HepG2 (cell line): ENCODE measurements at regions not wholly inside any gene's neighbourhood (a gene's known extent, or its start where the extent isn't known, plus 50 kb on each side); places are given as distances from the start of the nearest gene placed in this dataset.
A peak's percentile ranks its signal among the peaks of the same experiment; 100 is the strongest.

Experiments used
- EED ChIP-seq: sonication (generic); formaldehyde crosslinking; IDR thresholded peaks from 2 replicates; pipeline ENCODE4 v1.5.0; 2020; ENCODE audit warnings: mild to moderate bottlenecking, missing genetic modification reagents
- FOXA1 ChIP-seq, 2 experiments: fragments of 450-650 bp in 1 of 2; sonication (generic) in 1 of 2; formaldehyde crosslinking in 1 of 2; IDR thresholded peaks; 2 replicates each; pipeline versions ENCODE4 v1.4.0 to v1.6.1; 2016 to 2020; ENCODE audit warnings: missing genetic modification reagents in 1 of 2
- FOXP1 ChIP-seq, 2 experiments: fragments of 450-650 bp in 1 of 2; IDR thresholded peaks; 2 replicates each; pipeline ENCODE4 v1.6.1; 2017 to 2018; ENCODE audit warnings: antibody characterized with exemption in 1 of 2
- HNRNPH1 ChIP-seq: fragments of 200-400 bp; formaldehyde crosslinking; optimal IDR thresholded peaks from 2 replicates; pipeline ENCODE3; 2017; ENCODE audit warnings: mild to moderate bottlenecking, low read depth, low read length
- KAT2B ChIP-seq: fragments of 150-350 bp; IDR thresholded peaks from 2 replicates; pipeline ENCODE4 v1.6.1; 2014; ENCODE audit warnings: low read depth, low read length, borderline replicate concordance
- PHF21A ChIP-seq: sonication (generic); formaldehyde crosslinking; IDR thresholded peaks from 2 replicates; pipeline ENCODE4 v1.5.0; 2020; ENCODE audit warnings: mild to moderate bottlenecking, missing genetic modification reagents
- SP140L ChIP-seq: sonication (generic); formaldehyde crosslinking; IDR thresholded peaks from 2 replicates; pipeline ENCODE4 v1.4.0; 2020; ENCODE audit warnings: missing genetic modification reagents, borderline replicate concordance
- TAF1 ChIP-seq: sonication (generic); formaldehyde crosslinking; IDR thresholded peaks from 2 replicates; pipeline ENCODE4 v1.4.0; 2020; ENCODE audit warnings: missing genetic modification reagents
- ZBED4 ChIP-seq: sonication (generic); formaldehyde crosslinking; IDR thresholded peaks from 2 replicates; pipeline ENCODE4 v1.4.0; 2020; ENCODE audit warnings: missing genetic modification reagents, borderline replicate concordance
- ZBTB33 ChIP-seq: sonication (generic); formaldehyde crosslinking; IDR thresholded peaks from 2 replicates; pipeline ENCODE4 v1.4.0; 2020; ENCODE audit warnings: missing genetic modification reagents
- ZBTB38 ChIP-seq: sonication (generic); formaldehyde crosslinking; IDR thresholded peaks from 2 replicates; pipeline ENCODE4 v1.5.1; 2020; ENCODE audit warnings: mild to moderate bottlenecking, missing genetic modification reagents
- ZFAT ChIP-seq: sonication (generic); formaldehyde crosslinking; conservative IDR thresholded peaks from 2 replicates; pipeline ENCODE4 v1.8.1; 2023; ENCODE audit warnings: missing genetic modification reagents, inconsistent platforms
- ZHX1 ChIP-seq: sonication (generic); formaldehyde crosslinking; IDR thresholded peaks from 2 replicates; pipeline ENCODE4 v1.8.1; 2022; ENCODE audit warnings: low read depth, mild to moderate bottlenecking, missing genetic modification reagents
- ZNF275 ChIP-seq: sonication (generic); formaldehyde crosslinking; IDR thresholded peaks from 2 replicates; pipeline ENCODE4 v1.8.0; 2022; ENCODE audit warnings: missing genetic modification reagents, mild to moderate bottlenecking, inconsistent platforms, borderline replicate concordance
- ZNF574 ChIP-seq: sonication (generic); formaldehyde crosslinking; IDR thresholded peaks from 2 replicates; pipeline ENCODE4 v1.4.0; 2020; ENCODE audit warnings: missing genetic modification reagents

GRCh38 chr1:178620584-178621475, 104.2 kb upstream of the RALGPS2 start (continued):
- TF ChIP-seq KAT2B (no peak), ZNF574 (CRISPR knock-in tag) (peak; percentile 63), HNRNPH1 (no peak), ZBTB38 (CRISPR knock-in tag) (no peak), ZBTB33 (CRISPR knock-in tag) (no peak), ZBED4 (CRISPR knock-in tag) (no peak), EED (no peak), ZNF275 (no peak), ZFAT (no peak), FOXA1 (IDR thresholded peaks at IDR 0.05) (no peak), FOXA1 (CRISPR knock-in tag; IDR thresholded peaks at IDR 0.05) (peak; percentile 61), FOXP1 (IDR thresholded peaks at IDR 0.05) (peak; percentile 56; the same call in 1 of the 2 replicates), FOXP1 (CRISPR knock-in tag; IDR thresholded peaks at IDR 0.05) (peak; percentile 89), TAF1 (CRISPR knock-in tag) (no peak), SP140L (CRISPR knock-in tag) (0 out of 2 replicates have a peak, but pooled peaks have one; percentile 36), ZHX1 (CRISPR knock-in tag) (no peak; the same call in 1 of the 2 replicates), PHF21A (CRISPR knock-in tag) (peak; percentile 65; the same call in 1 of the 2 replicates)
